NCI-H2029 (cell line): ENCODE measurements at regions not wholly inside any gene's neighbourhood (a gene's known extent, or its start where the extent isn't known, plus 50 kb on each side); places are given as distances from the start of the nearest gene placed in this dataset.
"Not testable (repeated sequence)": the region's sequence is repeated elsewhere in the genome, so short reads cannot be mapped to it uniquely, and the experiment has no call there.

Experiments
- DNase-seq: peaks from one replicate; lab custom pipeline; 2025; lab: John Stamatoyannopoulos, UW

DNA sequence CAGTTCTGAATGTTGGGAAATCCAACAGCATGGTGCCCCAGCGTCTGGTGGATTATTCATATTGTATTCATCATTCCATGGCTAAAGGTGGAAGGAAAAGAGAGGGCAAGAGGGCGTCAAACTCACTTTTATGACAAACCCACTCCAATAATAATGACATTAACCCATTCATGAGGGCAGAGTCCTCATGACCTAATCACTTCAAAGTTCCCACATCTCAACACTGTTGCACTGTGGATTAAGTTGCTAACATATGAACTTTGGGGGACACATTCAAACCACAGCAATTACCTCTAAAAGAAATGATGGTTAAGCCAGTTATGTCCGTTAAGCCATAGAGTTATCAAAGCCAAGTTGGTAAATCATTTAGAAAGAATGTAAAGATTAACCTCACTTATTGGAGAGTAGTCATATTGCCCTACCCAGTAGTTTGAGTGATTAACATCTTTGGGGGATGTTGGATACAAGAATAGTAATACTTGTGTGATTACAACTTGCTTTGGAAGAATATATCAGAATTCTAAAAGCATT is 212.4 kb upstream of the FLRT2 start:
- DNase-seq: no peak

- DNase-seq: no peak
Measured at GRCh38 chr14:85319101-85319500, 210.8 kb upstream of the FLRT2 start.

- DNase-seq: no peak
Measured at GRCh38 chr14:85319998-85320630, 209.8 kb upstream of the FLRT2 start.

DNA sequence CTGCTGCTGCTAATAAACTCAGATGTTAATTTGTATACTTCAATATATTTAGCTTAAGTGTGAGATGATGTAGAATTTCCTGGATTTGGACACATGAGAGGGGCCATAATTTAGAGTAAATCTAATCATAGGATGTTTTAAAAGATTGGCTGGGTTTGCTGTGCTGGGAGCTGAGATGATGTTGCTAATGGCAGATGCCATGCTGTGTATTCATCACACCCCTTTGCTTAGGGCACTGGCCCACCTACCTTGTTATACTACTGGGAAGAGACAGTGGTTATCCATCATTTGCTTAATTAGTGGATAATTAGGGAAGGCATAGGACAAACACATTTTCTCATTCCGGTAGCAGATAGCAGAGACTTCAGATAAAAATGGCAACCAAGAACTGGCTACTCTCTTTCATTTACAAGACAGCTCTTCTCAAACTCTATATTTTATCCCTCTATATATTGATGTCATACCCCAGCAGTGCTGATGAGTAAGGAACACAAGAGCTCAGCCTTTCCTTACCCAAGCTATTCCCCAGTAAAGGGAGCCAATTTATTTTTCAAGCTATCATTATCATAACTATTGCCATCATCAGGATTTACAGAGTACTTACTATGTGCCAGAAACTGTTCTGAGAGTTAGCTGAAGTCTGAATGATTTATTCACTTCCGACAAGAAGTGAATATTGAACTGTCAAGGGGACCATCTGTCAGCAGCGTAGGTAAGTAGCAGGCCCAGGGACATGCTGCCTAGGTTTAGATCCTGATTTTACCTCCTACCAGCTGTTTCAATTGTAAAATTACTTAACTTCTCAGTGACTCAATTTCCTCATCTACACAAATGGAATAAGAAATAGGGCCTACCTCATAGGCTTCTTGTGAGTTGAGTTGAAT is 204.6 kb upstream of the FLRT2 start:
- DNase-seq: no peak

DNA sequence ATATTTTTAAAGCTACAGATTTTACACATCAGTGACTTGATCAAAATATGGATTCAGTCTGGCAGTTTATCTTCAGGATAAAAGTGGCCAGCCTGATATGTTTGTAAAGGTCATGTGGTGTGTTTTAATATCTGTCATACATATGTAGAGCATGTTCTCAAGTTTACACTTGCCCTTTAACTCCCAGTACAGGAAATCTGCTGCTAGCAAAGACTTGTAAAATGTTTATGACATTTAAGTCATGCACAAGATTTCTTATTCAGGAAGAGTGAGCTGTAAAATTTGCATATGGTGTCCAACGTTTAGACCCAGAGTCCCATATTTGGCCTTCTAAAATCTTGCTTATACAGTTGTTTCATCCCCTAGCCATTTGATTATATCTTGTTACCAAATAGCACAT is 197.5 kb upstream of the FLRT2 start:
- DNase-seq: no peak

- no peak for DNase-seq
Measured at GRCh38 chr14:85333313-85333712, 196.6 kb upstream of the FLRT2 start.

DNA sequence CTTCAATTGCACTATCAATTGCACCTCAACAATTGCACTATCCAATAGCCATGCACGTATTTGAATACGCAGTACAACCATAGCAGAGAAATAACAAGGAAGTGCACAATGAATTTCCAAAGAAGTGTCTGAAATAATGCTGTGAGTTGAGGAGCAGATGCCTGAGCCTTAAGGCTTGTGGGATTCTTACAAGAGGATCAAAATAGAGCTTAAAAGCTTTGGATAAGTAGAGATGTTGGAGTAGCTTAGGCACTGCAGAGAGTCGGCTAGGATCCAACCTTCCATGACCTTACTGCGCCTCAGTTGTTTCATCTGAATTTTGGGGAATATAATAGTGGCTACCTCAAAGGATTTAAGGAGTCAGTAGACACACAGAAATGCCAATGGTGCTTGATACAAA is 196.1 kb upstream of the FLRT2 start:
- no peak for DNase-seq

- no peak for DNase-seq
Measured at GRCh38 chr14:85334316-85334715, 195.6 kb upstream of the FLRT2 start.

GRCh38 chr14:85336257-85336656 is 193.7 kb upstream of the FLRT2 start:
- DNase-seq: no peak

DNA sequence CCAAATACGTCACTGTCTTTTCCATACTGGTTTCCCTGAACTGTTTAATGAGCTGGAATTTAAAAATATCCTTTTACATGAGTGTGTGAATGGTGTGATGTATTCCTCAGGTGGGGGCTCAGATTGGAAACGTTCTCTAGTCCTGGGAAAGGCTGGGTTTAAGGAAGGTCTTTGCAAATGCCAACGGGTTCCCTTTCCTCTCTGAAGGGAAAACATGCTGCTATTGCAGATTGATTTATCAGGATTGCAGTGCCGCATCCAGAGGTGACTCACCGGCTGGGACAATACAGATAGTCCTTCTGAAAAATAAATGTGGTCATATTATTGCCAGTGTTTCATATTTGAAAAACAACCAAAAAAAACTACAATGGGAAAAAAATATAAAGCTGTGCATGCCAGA is 193.1 kb upstream of the FLRT2 start:
- no peak for DNase-seq

GRCh38 chr14:85338895-85339294 is 191.0 kb upstream of the FLRT2 start:
- no peak for DNase-seq

DNA sequence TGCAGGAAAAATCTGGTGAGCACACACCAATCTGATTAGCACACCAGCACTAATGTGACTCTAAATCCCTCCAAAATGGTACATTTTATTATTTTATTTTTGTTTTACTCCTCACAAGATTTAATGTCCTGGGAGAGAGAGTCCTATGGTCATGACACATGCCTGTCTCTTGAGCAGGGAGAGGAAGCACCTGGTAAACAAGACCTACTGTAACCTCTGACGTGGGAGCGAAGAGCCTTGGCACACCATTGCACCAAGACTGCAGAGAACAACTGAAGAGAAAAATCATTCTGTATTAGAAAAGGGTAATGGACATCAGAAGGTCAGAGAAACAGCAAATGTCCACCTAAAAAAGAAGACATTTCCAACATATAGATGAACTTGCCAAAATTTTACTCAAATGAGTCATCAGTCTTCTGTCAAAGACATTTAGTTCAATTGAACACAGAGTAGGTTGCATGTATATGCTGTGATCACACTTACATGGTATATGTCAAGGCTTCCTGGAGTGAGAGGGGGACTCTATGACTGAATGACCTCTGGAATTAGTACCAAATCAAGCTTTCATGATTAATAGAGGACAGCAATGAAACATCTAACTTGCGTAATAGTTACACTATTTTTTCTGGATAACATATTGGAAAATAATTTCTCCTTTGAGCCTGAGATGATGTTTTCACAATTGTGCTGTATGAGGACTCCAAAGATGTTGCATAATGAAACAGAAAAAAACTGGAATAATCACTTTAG is 186.9 kb upstream of the FLRT2 start:
- no peak for DNase-seq

DNA sequence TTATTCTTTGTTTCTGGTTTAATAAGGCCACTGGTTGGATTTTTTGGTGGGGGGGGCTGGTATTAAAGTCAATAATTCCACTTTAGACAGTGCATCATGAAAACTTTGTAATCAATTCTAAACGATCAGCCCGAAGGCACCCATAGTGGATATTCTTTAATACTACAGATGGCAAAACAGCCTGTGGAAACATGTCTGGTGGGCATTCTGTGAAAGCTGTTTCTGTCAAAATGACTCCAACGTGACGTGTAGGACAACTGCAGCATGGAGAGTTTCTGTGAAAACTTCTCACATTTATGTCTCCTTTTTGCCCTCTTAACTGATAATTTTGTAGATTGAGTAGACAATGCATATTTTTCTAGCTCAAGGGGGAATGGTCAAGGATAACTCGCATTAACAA is 185.8 kb upstream of the FLRT2 start:
- no peak for DNase-seq

DNA sequence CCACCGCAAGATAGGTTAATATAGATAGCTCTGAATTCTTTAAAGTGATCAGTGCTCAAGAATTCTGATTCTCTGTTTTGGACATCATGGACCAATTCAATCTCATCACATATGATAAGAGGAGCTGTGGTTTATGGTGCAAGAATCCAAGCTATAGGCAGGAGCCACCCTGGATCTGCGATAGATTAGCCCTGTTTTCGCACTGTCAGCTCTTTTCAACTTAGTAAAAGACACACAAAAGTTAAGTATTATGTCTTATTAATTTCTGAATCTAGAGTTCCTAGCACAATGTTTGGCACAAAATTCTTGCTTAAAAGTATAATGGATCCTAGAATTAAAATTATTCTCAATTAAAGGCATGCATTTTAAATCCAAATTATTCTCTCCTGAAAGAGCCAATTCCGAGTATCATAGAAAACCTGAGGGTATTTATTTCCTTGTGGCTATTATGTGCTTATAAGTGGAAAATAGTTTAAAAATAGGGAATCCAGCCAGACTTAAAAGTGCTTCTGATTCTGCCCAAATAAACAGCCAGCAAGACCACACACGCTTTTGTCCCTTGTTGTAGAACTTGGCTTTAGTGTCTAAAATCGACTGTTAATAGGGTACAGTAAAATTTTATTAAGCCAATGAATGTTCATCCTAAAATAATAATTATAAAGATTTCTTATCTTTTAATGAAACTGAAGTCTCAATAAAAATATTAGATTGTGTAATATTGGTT is 184.9 kb upstream of the FLRT2 start:
- no peak for DNase-seq

DNA sequence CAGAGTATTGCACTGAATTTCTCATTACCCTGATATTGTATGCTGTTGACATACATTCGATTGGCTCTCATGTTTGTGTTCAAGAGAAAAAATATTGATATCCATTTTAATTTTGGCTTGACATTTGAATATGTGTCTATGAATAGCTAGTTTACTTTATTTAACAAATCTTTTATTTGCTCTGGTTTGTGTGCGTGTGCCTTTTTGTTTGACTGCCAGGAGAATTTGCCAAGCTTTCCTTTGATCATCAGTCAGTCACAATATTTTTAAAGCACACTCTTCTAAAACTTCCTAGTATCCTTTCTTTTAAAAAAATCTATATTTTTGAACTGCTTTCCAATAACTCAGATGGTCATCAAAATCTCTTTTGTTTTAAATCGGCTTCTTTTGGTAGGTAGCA is 179.3 kb upstream of the FLRT2 start:
- no peak for DNase-seq

- DNase-seq: not testable (repeated sequence)
Measured at GRCh38 chr14:85352588-85352987, 177.4 kb upstream of the FLRT2 start.

GRCh38 chr14:85357120-85357519 is 172.8 kb upstream of the FLRT2 start:
- no peak for DNase-seq

- DNase-seq: no peak
Measured at GRCh38 chr14:85358136-85358785, 171.7 kb upstream of the FLRT2 start.

DNA sequence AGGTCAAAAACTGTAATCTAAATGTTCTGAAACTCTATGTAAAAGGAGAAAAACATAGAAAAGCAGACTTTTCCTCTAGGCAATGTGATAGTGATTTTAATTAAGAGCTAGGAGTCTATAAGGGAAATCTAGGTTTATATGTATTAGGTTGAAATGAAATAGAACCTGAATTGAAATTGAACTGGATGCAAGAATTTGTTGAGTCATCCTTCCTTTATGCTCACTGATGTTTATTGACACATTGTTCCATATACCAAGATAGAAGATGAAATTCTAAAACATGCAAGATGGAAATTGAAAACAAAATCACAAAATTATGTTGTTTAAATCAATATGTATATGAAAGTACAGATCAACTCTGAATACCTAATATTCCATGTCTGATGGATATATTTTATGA is 170.4 kb upstream of the FLRT2 start:
- DNase-seq: no peak

GRCh38 chr14:85363358-85363757 is 166.6 kb upstream of the FLRT2 start:
- no peak for DNase-seq

GRCh38 chr14:85366226-85366625 is 163.7 kb upstream of the FLRT2 start:
- DNase-seq: no peak
